Activated CD8-positive, alpha-beta memory T cell treated with anti-CD3 and anti-CD28 coated beads, Interleukin-2, amount 50 U/mL, for 48 hours (primary cell): ENCODE measurements at regions not wholly inside any gene's neighbourhood (a gene's known extent, or its start where the extent isn't known, plus 50 kb on each side); places are given as distances from the start of the nearest gene placed in this dataset.

Experiments
- DNase-seq: peaks from one replicate; pipeline ENCODE4 v3.0.0-alpha.2; 2020

GRCh38 chr15:27670486-27671209 is 428.5 kb downstream of the OCA2 start:
- DNase-seq = no peak

DNA sequence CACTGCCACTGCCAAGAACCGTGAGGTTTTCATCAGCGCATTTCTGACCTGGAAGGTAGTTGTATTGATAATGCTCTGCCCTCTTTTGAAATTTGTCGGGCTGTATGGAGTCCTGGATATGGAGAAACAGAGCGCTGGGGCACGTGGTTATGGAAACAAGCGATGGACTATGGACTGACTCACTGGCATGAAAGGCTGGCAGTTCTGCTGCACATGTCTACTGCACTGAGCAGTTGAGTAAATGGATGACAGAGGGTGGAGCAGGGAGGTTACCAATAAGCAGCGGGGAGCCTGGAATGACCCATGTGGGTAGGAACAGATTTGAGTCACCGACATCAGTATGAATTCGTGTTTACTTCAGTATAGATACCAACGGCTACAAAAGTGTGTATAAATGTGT is 429.5 kb downstream of the OCA2 start:
- DNase-seq = no peak

- DNase-seq = no peak
Measured at GRCh38 chr15:27668471-27669220, 430.5 kb downstream of the OCA2 start.

DNA sequence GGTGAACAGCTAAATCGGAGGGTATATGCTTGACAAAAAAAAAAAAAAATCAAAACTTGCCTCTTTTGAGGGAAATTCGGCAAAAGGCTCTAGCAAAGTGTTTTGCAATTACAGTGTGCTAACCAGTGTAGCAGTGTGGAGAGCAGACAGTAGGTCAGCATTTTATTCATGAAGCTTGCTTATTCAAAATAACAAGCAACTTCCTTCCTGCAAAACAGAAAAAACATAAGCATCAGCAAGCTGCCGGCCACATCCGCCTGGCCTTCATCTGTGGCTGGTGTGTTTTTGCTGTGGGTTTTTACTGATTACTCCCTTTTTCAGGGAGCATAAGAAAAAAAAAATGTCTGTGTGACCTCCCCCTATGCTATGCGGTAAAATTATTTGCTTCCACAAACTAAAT is 434.1 kb downstream of the OCA2 start:
- DNase-seq = no peak

DNA sequence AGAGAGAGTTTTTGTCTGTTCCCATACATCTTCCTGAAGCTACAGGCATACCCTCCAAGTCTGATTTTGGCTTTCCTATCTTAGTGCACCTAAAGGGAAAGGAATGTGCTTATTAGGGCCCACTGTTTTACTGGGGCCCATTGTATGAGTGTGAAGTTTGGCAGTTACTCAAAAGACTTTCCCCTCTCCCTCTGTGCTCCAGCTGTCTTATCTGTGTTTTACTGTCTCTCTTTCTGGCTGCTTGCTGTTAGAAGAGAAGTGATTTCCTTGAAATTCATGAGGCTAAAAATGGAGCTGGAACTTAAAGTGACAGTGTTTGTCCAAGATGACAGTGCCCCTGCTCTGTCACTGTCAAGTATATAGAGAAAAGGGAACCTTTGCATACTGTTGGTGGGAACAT is 436.2 kb downstream of the OCA2 start:
- DNase-seq = no peak

DNA sequence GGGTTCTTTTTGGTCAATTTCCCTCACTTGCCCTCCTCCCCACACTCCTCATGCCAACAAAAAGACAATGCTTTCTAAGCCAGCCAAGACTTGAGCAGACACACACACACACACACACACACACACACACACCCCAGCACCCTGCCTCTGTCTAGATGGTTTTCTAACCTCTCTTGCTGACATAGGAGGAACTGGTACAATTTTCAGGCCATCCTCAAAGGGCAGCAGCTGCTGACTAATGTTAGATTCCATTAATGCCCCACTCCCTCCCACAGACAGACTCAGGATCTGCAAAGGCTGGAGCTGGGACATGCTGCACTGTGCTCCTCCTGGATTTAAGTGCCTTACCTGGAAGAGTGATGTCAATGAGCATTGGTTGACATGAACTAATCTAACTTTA is 438.4 kb downstream of the OCA2 start:
- no peak for DNase-seq

DNA sequence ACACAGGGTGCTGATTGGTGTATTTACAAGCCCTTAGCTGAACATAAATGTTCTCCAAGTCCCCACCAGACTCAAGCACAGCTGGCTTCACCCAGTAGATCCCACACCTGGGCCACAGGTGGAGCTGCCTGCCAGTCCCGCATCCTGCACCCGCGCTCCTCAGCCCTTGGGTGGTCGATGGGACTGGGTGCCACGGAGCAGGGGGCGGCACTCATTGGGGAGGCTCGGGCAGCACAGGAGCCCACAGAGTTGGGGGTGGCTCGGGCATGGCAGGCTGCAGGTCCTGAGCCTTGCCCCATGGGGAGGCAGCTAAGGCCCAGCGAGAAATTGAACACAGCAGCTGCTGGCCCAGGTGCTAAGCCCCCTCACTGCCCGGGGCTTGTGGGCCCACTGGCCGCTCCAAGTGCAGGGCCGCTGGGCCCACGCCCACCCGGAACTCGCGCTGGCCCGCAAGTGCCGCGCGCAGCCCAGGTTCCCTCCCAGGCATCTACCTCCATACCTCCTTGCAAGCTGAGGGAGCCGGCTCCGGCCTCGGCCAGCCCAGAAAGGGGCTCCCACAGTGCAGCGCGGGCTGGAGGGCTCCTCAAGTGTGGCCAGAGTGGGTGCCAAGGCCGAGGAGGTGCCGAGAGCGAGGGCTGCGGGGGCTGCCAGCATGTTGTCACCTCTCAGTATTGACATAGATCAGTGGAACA is 442.7 kb downstream of the OCA2 start:
- DNase-seq = no peak

DNA sequence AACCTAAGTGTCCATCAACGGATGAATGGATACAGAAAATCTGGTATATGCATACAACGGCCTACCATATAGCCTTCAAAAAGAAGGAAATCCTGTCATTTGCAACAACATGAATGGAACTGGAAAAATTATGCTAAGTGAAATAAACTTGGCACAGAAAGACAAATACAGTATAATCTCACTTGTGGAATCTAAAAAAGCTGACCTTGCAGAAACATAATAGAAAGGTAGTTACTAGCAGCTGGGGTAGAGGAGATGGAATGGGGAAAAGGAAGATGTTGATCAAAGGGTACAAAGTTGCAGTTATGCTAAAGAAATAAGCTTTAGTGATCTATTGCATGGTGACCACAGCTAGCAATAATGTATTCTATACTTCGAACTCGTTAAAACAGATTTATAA is 444.1 kb downstream of the OCA2 start:
- no peak for DNase-seq

DNA sequence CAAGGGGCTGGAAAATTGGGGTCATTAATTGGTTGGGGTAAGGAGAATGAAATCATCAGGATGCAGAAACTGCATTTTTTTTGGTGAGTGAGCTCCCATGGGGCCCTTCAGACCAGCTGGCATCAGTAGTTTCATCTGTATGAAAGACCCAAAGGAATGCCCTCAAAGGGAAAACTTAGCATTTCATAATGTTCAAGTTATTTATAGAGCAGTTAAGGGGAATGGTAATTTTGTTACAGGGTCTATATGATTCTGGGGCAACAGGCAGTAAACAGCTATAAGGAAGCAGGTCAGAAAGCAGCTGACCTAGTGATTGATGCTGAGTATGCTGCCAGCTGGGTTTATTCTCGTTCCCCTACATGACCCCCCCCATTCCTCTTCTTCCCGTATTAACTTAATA is 448.9 kb downstream of the OCA2 start:
- DNase-seq = no peak

- no peak for DNase-seq
Measured at GRCh38 chr15:27648359-27648758, 450.8 kb downstream of the OCA2 start.

DNA sequence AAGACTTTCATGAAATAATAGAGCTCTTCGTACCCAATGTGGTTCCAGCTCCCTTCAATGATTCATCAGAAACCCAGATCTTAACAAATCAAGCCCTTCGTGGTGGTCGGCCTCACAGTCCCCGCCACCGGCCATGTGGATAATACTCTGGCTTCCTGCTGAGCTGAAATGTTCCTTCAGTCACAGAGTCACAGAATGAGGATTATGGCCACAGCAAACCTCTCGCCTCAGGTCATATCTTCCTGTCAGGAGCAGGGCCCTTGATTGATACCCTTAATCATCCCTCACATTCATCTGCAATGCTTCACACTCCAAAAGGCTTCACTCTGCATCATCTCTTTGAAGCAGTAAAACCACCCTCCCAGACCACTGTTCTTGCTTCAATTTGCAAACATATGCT is 452.6 kb downstream of the OCA2 start:
- no peak for DNase-seq

DNA sequence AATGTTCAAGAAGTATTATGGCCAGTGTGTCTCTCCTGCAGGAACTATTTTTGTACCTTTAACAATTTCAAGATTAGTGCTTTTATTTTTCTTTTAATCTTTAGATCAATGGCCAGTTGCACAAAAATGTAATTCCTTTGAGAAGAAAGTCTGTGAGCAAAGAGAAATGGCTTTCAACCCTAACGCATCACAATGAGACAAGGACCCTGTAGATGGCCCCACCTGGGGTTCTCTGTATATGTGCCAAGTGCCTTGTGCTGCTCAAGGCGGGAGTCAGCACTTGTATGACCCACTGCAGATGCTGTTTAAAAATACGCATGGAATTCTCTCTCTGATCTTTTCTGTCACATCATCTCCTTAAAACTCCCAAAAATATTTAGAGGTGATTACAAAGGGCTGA is 453.4 kb downstream of the OCA2 start:
- DNase-seq = no peak

GRCh38 chr15:27642981-27643380 is 456.1 kb downstream of the OCA2 start:
- DNase-seq = no peak

DNA sequence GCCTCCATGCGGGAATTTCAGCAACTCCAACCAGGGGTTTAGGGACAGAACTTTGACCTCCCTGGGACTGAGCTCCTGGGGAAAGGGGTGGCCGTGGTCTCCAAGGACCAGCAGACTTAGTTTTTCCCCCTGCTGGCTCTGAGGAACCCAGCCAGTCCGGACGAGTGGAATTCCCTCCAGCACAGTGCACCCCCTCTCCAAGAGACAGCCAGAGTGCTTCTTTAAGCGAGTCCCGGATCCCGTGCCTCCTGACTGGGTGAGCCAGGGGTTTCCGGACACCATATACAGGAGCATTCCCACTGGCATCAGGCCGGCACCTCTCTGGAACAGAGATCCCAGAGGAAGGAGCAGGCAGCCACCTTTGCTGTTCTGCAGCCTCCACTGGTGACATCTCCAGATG is 459.5 kb downstream of the OCA2 start:
- no peak for DNase-seq

- DNase-seq = no peak
Measured at GRCh38 chr15:27638958-27639357, 460.2 kb downstream of the OCA2 start.

DNA sequence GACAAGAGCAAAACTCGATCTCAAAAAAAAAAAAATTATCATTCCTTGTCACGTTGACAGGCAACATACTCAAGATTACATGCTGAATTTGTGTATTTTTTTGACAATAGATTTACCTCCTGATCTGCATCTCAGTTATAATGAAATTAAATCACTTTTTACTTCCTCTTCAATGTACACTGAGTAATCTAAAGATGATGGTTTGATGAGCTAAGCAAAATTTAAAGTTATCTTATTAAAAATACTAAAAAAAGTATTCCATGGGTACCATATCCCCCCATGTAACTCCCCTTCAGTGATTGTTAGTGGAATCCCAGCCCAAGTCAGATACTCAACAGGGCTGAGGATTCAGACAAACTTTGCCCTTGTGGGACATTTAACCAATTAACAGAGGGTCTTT is 463.2 kb downstream of the OCA2 start:
- no peak for DNase-seq

- no peak for DNase-seq
Measured at GRCh38 chr15:27628486-27628885, 470.6 kb downstream of the OCA2 start.

GRCh38 chr15:27627623-27628022 is 471.5 kb downstream of the OCA2 start:
- no peak for DNase-seq

DNA sequence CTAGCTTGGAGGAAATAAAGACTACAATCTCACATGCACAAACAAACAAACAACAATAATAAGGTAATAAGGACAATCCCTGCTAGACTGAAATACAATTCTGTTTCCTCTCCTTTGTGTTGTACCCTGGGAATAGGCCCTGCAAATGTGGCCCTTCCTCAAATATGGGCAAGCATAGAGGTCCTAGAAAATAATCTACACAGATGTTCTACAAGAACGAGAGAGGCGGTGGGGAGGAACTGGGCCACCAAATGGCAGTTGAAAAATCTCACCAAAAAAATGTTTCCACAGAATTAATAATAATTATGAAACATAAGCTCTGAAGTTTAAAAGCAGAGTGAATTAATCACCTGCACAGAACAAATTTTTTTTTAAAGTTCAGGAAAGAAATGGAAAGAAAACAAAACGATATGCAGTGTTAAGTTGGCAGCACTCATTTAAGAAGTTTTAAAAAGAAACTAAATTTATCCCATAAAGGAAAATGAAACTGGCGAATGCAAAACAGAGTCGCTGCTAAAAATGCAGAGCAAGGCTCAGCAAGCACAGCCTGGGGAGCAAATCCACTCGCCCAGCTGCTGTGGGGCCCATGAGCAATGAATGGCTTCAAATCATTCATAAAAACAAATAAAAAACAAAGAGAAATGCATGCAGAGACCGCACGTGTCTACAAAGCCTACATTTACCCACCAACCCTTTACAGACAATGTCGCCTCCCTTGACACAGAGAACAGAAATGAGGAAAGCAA is 475.4 kb downstream of the OCA2 start:
- DNase-seq = no peak

GRCh38 chr15:27623149-27623548 is 476.0 kb downstream of the OCA2 start:
- no peak for DNase-seq

DNA sequence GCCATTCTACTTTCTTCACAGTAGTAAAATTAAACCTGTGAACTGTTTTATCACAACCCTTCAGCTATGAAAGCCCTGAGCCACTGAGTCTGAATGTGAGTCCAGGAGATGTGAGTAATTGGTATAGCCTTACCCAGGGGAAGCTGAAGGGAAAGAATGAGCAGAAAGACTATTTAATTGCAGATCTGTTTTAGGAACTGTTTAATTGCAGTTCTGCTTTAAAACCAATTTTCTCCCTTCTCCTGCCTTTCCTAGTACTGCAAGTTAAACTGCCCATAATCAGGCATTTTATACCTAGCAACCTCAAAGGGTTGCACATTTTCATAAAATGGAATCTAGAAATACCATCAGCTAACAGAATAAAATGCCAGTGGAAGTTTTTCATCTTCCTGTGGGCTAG is 476.7 kb downstream of the OCA2 start:
- DNase-seq = no peak

DNA sequence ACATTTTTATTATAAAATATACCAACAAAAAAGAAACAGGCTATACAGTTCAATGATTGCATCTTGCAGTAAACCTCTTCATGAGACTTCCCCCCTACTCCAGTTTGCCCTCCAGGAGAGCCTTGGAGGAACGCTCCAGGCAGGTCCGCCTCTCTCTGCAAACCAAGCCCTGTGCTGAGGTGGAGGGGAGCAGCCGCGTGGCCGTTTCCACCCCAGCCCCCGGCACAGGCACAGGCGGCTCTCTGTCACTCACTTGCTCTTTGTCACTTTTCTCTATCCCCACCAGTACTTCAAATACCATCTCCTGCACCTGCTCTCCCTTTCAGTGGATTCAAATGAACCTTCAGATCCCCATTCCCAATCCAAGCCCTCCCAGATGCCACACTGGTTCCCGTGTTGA is 479.9 kb downstream of the OCA2 start:
- no peak for DNase-seq

GRCh38 chr15:27617013-27617412 is 482.1 kb downstream of the OCA2 start:
- no peak for DNase-seq
